ENCODE measurements at regions not wholly inside any gene's neighbourhood (a gene's known extent, or its start where the extent isn't known, plus 50 kb on each side); places are given as distances from the start of the nearest gene placed in this dataset.
"Not testable (repeated sequence)": the region's sequence is repeated elsewhere in the genome, so short reads cannot be mapped to it uniquely, and the experiment has no call there.

GRCh38 chr2:67572721-67573435 lies 175.7 kb downstream of the ETAA1 start:
- DNase-seq = no peak

DNA sequence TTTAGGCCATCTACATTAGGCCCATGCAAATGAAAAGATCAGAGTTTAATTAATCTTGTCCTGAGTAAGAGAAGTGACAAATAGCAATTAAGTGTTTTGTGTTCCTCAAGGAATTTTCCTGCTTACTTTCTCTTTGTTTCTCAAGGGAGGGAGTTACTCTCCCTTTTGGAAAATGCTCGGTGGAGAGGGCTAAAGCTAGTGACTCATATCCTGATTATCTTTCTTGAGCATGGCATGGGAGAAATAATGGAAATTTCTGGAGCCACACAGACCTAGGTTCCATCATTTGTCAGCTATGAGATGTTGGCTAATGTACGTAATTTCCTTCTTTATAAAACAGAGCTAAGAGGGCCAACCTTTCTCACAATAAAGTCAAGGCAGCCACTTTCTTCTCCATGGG lies 177.1 kb downstream of the ETAA1 start:
- DNase-seq = no peak

- no peak for DNase-seq
Measured at GRCh38 chr2:67576226-67576625, 179.1 kb downstream of the ETAA1 start.

- no peak for DNase-seq
Measured at GRCh38 chr2:67576991-67577390, 179.9 kb downstream of the ETAA1 start.

DNA sequence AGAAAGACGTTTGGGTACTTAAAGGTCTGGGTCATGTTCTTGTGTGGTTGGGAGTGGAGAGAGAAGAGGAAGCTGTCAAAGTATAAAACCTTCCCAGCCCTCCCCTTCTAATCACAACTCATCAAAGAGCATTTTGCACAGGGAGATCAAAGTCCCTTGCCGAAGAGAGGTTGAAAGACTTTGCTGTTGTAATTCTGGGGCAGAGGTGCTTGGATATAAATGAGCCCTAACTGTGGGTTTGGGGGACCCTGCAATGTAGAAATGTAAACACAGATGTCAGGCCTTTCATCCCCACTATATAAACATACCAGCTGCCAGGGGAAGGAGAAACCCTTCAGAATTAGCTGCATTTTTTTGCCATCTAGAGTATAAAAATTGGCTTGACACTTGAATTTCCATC lies 182.1 kb downstream of the ETAA1 start:
- DNase-seq = no peak

DNA sequence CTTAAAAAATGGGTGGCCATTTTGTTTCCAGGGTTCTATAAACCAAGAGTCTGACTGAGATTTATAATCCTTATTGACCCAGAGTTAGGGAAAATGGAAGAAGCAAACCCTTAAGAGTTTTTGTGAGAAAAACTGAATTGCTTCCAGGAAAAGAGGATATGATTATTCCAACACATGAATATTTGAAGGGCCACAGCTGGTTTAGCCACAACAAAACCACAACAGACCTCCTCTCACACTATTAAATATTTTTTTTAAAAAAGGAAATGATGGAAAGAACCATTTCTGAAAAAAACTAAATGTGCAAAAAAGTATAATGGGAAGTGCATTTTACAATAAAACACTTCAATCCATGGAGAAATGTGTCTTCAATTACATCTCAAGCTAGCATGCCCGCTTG lies 182.7 kb downstream of the ETAA1 start:
- DNase-seq = no peak

- no peak for DNase-seq
Measured at GRCh38 chr2:67581751-67582150, 184.6 kb downstream of the ETAA1 start.

- no peak for DNase-seq
Measured at GRCh38 chr2:67583185-67583584, 186.1 kb downstream of the ETAA1 start.

DNA sequence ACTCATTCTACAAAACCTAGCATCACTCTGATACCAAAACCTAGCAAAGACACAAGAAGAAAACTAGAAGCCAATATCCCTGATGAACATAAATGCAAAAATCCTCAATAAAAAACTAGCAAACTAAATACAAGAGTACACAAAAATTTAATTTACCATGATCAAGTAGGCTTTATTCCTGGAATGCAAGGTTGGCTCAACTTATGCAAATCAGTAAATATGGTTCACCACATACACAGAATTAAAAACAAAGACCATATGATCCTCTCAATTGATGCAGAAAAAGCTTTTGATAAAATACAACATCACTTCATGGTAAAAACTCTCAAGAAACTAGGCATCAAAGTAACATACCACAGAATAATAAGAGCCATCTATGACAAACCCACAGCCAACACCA lies 188.3 kb downstream of the ETAA1 start:
- DNase-seq = no peak

- DNase-seq = not testable (repeated sequence)
Measured at GRCh38 chr2:67589121-67589520, 192.0 kb downstream of the ETAA1 start.

DNA sequence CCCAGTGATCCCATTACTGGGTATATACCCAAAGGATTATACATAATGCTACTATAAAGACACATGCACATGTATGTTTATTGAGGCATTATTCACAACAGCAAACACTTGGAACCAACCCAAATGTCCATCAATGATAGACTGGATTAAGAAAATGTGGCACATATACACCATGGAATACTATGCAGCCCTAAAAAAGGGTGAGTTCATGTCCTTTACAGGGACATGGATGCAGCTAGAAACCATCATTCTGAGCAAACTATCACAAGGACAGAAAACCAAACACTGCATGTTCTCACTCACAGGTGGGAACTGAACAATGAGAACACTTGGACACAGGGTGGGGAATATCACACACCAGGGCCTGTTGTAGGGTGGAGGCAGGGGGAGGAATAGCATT lies 197.4 kb downstream of the ETAA1 start:
- not testable (repeated sequence) for DNase-seq

DNA sequence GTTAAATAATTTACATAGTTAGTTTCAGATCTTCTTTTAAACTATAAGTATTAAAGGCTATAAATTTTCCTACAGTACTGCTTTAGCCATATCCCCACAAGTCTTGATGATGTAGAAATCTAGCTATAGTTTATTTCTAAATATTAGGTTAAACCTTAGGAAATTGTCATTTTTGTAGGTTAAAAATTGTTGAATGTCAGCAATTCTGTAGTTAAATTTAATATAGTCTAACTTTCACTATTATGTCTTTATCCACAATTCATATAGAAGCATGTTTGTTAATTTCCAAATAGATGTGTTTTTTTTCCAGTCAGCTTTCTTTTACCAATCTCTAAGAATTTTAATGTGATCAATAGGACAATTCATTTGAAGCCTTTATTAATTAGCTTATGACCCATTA lies 199.7 kb downstream of the ETAA1 start:
- DNase-seq = no peak

DNA sequence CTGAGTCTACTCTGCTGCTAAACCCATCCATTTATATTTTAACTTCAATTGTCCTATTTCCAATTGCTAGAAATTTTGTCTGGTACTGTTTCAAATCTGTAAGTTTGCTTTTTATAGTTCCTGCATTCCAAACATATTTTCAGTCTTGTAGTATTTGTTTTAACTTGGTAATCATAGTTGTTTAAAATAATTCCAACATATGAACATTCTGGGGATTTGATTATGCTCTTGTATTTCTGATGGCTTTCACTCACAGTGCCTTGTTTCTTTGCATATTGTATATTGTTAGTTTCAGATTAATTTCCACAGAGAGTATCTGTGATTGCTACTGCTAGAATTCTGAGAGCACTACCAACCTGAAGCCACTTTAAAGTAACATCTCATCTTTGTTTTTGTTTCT lies 202.4 kb downstream of the ETAA1 start:
- DNase-seq = no peak

DNA sequence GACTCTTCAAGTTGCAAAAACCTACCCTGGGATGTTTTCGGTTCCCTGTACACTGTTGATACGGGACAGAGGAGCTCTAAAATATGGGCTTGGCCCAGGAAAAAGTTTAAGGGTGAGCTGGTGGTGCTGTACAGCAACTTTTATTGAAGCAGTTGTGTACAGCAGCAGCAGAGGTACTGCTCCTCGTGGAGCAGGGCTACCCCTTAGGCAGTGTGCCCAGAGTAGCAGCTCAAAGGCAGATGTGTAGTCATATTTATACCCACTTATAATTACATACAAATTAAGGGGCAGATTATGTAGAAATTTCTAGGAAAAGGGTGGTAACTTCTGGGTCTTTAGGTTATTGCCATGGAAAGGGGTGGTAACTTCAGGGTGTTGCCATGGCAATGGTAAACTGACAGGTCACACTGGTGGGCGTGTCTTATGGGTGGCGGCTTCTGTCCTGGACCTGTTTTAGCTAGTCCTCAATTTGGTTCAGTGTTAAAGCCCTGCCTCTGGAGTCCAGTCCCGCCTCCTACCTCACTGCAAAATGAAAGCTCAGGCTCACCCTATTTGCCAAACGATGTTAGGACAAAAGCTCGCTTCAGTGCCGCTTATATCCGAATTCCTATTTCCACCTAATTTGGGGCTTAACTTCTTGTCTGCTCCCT lies 203.2 kb downstream of the ETAA1 start:
- DNase-seq = no peak

- DNase-seq = no peak
Measured at GRCh38 chr2:67600946-67601345, 203.8 kb downstream of the ETAA1 start.

- no peak for DNase-seq
Measured at GRCh38 chr2:67604360-67604759, 207.2 kb downstream of the ETAA1 start.

DNA sequence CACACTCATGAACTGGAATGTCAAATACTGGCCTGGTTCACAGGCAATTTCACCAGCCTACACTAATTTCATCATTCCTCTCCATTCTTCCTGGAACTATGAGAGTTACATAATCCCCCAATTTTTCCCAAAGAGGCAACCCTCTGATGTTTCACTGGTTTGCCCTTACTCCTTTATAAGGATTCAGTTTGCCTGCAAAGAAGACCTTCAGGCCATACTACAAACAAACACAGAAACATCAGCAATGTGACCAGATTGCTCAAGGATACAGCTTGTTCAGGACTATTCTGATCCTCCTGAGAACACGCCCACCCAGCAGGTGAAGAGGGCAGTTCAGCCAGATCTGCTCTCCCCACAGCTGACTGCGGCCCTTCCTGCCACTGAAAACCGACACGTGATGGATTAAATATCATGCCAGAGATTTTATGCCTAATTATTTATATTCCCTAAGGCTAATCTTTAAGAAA lies 215.5 kb downstream of the ETAA1 start:
- peak; percentile 36 for DNase-seq

DNA sequence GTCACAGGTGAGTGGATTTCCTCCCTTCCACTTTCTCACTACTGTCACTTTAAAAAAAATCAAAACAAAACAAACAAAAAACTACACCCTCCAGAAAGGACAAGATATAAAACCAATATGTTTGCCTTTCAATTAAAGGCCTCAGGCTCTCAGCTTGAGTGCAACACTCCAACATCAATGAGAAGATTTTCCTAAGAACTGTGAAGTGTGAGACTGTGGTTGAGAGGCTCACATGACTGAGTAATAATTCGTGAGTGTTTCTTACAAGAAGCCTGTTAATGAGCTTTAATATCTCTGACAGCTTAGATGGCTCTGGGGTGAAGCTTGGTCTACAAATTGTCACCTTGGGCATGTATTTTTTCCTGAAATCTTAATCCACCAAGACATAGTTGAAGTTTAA lies 216.1 kb downstream of the ETAA1 start:
- peak; percentile 36 for DNase-seq

- DNase-seq = no peak
Measured at GRCh38 chr2:67614454-67614853, 217.3 kb downstream of the ETAA1 start.

GRCh38 chr2:67616749-67617148 lies 219.6 kb downstream of the ETAA1 start:
- no peak for DNase-seq

- DNase-seq = no peak
Measured at GRCh38 chr2:67619204-67619603, 222.1 kb downstream of the ETAA1 start.

- not testable (repeated sequence) for DNase-seq
Measured at GRCh38 chr2:67623741-67624140, 226.6 kb downstream of the ETAA1 start.

GRCh38 chr2:67625178-67625577 lies 228.0 kb downstream of the ETAA1 start:
- no peak for DNase-seq

DNA sequence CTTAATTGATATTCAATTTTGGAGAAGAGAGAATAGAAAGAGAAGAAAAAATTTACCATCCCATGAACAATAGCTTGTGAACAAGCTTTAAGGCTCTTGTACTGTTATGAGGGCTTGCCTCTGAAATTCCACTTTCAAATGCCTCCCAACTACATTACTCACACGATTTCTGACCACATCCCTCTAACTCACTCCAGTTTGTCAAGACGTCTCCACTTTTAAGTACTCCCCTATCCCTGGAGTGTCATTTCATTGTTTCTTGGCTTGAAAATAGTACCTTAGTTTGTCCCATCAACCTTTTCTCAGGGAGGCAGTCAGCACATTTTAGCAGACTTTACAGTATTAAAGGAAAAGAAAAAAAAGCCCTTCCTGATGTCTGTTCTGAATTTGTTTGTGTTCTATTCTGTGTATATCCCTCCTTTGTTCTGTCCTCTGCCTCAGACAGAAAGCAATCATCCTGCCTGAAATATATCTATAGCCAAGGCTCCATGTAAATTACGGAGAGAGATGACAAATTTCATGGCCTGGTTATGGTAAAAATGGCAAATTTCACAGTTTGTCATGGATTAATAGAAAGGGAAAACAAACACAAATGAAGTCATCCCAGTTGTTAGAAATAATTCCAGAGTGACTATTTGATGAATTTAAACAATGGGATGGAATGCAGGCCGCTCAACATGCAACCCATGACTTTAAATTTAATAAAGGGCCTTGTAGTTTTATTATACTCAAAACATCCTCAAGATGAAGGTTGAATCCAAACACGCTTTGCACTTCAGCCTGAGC lies 228.8 kb downstream of the ETAA1 start:
- DNase-seq = no peak
